ENCODE measurements at regions not wholly inside any gene's neighbourhood (a gene's known extent, or its start where the extent isn't known, plus 50 kb on each side); places are given as distances from the start of the nearest gene placed in this dataset.

- TF ChIP-seq GATA3 (IDR thresholded peaks at IDR 0.05; ENCODE audit: low read depth, low read length) = no peak
- TF ChIP-seq GATA2 (IDR thresholded peaks at IDR 0.05; ENCODE audit: low read depth, low read length) = no peak
Observed at GRCh38 chr10:131689016-131689415, 211.8 kb upstream of the PPP2R2D start.

Data from SH-SY5Y (cell line).